ENCODE measurements at regions not wholly inside any gene's neighbourhood (a gene's known extent, or its start where the extent isn't known, plus 50 kb on each side); places are given as distances from the start of the nearest gene placed in this dataset.

- Mint-ChIP-seq H3K36me3 (ENCODE audit: insufficient read depth, unreplicated experiment) (no peaks in the 10 kb centered on the region), H3K4me1 (ENCODE audit: insufficient read depth, unreplicated experiment) (no peaks in the 10 kb centered on the region), H3K4me3 (ENCODE audit: unreplicated experiment) (no peak overlapping the region), H3K27me3 (ENCODE audit: insufficient read depth, unreplicated experiment) (no peaks in the 10 kb centered on the region), H3K27ac (ENCODE audit: low read depth, unreplicated experiment) (no peak overlapping the region), H3K9me3 (ENCODE audit: unreplicated experiment) (peaks cover 30% of the 10 kb centered on the region)
- no peak for TF ChIP-seq CTCF (IDR thresholded peaks at IDR 0.05; ENCODE audit: unreplicated experiment)
- intact Hi-C loops (cut with micrococcal nuclease) = no loop called here
- ChIA-PET CTCF (interaction anchor here (0.7 to 0.8 kb wide), 2 partner anchors 178 to 296 kb away, joined by 3 to 4 read pairs; no protein-coding TSS in a partner anchor), POLR2A (no interaction called here)
- no peak for DNase-seq (ENCODE audit: unreplicated experiment)
- BruUV-seq (replicated peaks) = no TSS peak
These were observed 180.7 kb downstream of the BTBD3 start for GRCh38 chr20:12098421-12098820.

GRCh38 chr20:12108846-12109245 is 191.2 kb downstream of the BTBD3 start:
- Mint-ChIP-seq H3K4me1 (ENCODE audit: insufficient read depth, unreplicated experiment) (no peaks in the 10 kb centered on the region), H3K36me3 (ENCODE audit: insufficient read depth, unreplicated experiment) (no peaks in the 10 kb centered on the region), H3K4me3 (ENCODE audit: unreplicated experiment) (no peak overlapping the region), H3K27me3 (ENCODE audit: insufficient read depth, unreplicated experiment) (no peaks in the 10 kb centered on the region), H3K27ac (ENCODE audit: low read depth, unreplicated experiment) (no peak overlapping the region), H3K9me3 (ENCODE audit: unreplicated experiment) (peaks cover 37% of the 10 kb centered on the region)
- intact Hi-C loops (cut with micrococcal nuclease) = no loop called here
- no peak for TF ChIP-seq CTCF (IDR thresholded peaks at IDR 0.05; ENCODE audit: unreplicated experiment)
- ChIA-PET POLR2A (no interaction called here), CTCF (no interaction called here)
- no TSS peak for BruUV-seq (replicated peaks)
- DNase-seq (ENCODE audit: unreplicated experiment) = no peak

- no TSS peak for BruUV-seq (replicated peaks)
- CTCF ChIA-PET = interaction anchor here (0.7 kb wide), 1 partner anchor 1810 kb away, joined by 3 read pairs; no protein-coding TSS in a partner anchor
These were observed 192.6 kb downstream of the BTBD3 start for GRCh38 chr20:12110274-12110673.

GRCh38 chr20:12110711-12111110 is 193.0 kb downstream of the BTBD3 start:
- BruUV-seq (replicated peaks) = no TSS peak
- Mint-ChIP-seq H3K27me3 (ENCODE audit: insufficient read depth, unreplicated experiment) (no peaks in the 10 kb centered on the region), H3K4me1 (ENCODE audit: insufficient read depth, unreplicated experiment) (no peaks in the 10 kb centered on the region), H3K36me3 (ENCODE audit: insufficient read depth, unreplicated experiment) (no peaks in the 10 kb centered on the region), H3K4me3 (ENCODE audit: unreplicated experiment) (no peak overlapping the region), H3K27ac (ENCODE audit: low read depth, unreplicated experiment) (no peak overlapping the region), H3K9me3 (ENCODE audit: unreplicated experiment) (peaks cover 25% of the 10 kb centered on the region)
- intact Hi-C loops (cut with micrococcal nuclease) = no loop called here
- TF ChIP-seq CTCF (IDR thresholded peaks at IDR 0.05; ENCODE audit: unreplicated experiment) = no peak
- POLR2A ChIA-PET = interaction anchor here (0.6 kb wide), 1 partner anchor 567 kb away, joined by 3 read pairs; no protein-coding TSS in a partner anchor
- DNase-seq (ENCODE audit: unreplicated experiment) = no peak
- CTCF ChIA-PET = interaction anchor here (0.6 to 0.9 kb wide), 3 partner anchors 432 to 1810 kb away, joined by 3 read pairs; no protein-coding TSS in a partner anchor

More at GRCh38 chr20:12110274-12110673, 192.6 kb downstream of the BTBD3 start:
- H3K4me3 Mint-ChIP-seq (ENCODE audit: unreplicated experiment) = no peak overlapping the region
- H3K4me1 Mint-ChIP-seq (ENCODE audit: insufficient read depth, unreplicated experiment) = no peaks in the 10 kb centered on the region
- no peaks in the 10 kb centered on the region for H3K27me3 Mint-ChIP-seq (ENCODE audit: insufficient read depth, unreplicated experiment)
- no peak for DNase-seq (ENCODE audit: unreplicated experiment)
- intact Hi-C loops (cut with micrococcal nuclease) = no loop called here
- no peak for TF ChIP-seq CTCF (IDR thresholded peaks at IDR 0.05; ENCODE audit: unreplicated experiment)
- POLR2A ChIA-PET = interaction anchor here (0.6 kb wide), 1 partner anchor 567 kb away, joined by 3 read pairs; no protein-coding TSS in a partner anchor
- no peak overlapping the region for H3K27ac Mint-ChIP-seq (ENCODE audit: low read depth, unreplicated experiment)
- peaks cover 30% of the 10 kb centered on the region for H3K9me3 Mint-ChIP-seq (ENCODE audit: unreplicated experiment)
- H3K36me3 Mint-ChIP-seq (ENCODE audit: insufficient read depth, unreplicated experiment) = no peaks in the 10 kb centered on the region

Measured in MCF 10A (cell line).